ENCODE measurements at regions not wholly inside any gene's neighbourhood (a gene's known extent, or its start where the extent isn't known, plus 50 kb on each side); places are given as distances from the start of the nearest gene placed in this dataset.

DNA sequence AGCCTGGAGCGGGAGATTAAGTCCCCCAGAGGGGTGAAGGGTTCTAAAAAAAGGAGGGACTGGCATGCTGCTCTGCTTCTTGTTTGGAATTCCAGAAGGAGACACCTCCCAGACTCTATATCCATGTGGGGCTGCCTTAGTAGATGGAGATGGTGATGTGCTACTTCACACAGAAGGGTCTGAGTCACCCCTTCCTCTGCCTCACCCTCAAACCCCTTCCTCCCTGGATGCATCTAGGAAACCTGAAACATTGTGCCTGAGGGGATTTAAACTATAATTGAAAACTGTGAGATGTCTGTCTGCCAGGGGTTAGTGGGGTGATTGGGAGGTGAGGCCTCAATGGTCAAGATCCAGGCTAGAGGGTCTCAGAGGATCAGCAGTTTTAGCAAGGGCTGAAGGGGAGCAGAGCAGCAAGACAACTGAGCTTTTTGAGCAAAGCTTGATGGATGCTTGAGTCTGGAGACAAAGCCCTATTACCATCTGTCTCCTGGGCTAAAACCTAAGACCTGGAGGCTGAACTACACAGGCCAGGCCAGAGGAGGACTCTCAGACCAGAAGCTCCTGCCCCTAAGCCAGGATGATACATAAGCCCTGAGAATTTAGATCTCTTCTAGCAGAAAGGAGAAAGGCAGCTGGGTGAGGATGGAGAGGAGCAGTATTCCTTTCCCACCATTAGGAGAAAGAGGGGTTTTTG is 314.7 kb upstream of the ATP2B1 start:
- Mint-ChIP-seq H3K4me3 (ENCODE audit: low read depth, unreplicated experiment) (no peak overlapping the region), H3K27ac (ENCODE audit: unreplicated experiment) (no peak overlapping the region), H3K27me3 (ENCODE audit: unreplicated experiment) (no peaks in the 10 kb centered on the region), H3K9me3 (ENCODE audit: low read depth, unreplicated experiment) (no peaks in the 10 kb centered on the region), H3K4me1 (ENCODE audit: low read depth, unreplicated experiment) (peaks cover 8% of the 10 kb centered on the region), H3K36me3 (ENCODE audit: insufficient read depth, unreplicated experiment) (no peaks in the 10 kb centered on the region)
- TF ChIP-seq, protein P1, sequence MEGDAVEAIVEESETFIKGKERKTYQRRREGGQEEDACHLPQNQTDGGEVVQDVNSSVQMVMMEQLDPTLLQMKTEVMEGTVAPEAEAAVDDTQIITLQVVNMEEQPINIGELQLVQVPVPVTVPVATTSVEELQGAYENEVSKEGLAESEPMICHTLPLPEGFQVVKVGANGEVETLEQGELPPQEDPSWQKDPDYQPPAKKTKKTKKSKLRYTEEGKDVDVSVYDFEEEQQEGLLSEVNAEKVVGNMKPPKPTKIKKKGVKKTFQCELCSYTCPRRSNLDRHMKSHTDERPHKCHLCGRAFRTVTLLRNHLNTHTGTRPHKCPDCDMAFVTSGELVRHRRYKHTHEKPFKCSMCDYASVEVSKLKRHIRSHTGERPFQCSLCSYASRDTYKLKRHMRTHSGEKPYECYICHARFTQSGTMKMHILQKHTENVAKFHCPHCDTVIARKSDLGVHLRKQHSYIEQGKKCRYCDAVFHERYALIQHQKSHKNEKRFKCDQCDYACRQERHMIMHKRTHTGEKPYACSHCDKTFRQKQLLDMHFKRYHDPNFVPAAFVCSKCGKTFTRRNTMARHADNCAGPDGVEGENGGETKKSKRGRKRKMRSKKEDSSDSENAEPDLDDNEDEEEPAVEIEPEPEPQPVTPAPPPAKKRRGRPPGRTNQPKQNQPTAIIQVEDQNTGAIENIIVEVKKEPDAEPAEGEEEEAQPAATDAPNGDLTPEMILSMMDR (IDR thresholded peaks at IDR 0.05; ENCODE audit: unreplicated experiment), result no peak
- no peak for DNase-seq
- intact Hi-C loops (cut with micrococcal nuclease; ENCODE audit: unreplicated experiment), result no loop called here
- BruUV-seq (replicated peaks), result no TSS peak
- CTCF ChIA-PET, result interaction anchor here (0.6 kb wide), 1 partner anchor 46 kb away, joined by 3 read pairs; no protein-coding TSS in a partner anchor

DNA sequence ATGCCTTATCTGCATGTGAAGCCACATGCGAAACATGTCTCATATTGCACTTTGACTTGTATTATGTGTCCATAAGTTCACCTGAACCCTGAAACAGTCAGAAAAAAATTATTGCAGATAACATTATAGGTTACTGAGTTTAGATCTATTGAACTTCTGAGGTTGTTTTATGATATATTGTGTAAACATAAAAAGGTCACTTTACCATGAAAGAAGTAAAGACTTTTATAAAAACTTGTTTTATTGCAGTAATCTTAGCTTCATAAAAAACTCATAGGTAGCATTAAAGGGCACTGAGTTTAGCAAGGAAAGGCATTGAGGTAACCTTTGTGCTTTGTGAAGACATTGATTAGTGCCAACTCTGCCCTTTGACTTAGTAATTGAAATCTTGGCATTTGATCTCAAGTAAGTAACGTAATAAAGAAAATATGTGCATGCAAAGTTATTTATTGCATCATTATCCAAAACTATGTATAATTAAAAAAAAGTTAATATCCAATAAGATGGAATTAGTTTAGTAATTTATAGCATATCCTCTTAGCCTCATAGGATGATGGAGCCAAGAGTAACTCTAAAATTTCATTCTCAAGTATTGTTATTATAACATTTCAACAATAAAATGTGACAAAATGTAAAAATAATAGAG is 313.3 kb upstream of the ATP2B1 start:
- Mint-ChIP-seq H3K9me3 (ENCODE audit: low read depth, unreplicated experiment) (no peaks in the 10 kb centered on the region), H3K27me3 (ENCODE audit: unreplicated experiment) (no peaks in the 10 kb centered on the region), H3K36me3 (ENCODE audit: insufficient read depth, unreplicated experiment) (no peaks in the 10 kb centered on the region), H3K27ac (ENCODE audit: unreplicated experiment) (no peak overlapping the region), H3K4me1 (ENCODE audit: low read depth, unreplicated experiment) (peaks cover 8% of the 10 kb centered on the region), H3K4me3 (ENCODE audit: low read depth, unreplicated experiment) (no peak overlapping the region)
- TF ChIP-seq, protein P1 (IDR thresholded peaks at IDR 0.05; ENCODE audit: unreplicated experiment), result no peak
- CTCF ChIA-PET, result no interaction called here
- no TSS peak for BruUV-seq (replicated peaks)
- DNase-seq, result no peak
- intact Hi-C loops (cut with micrococcal nuclease; ENCODE audit: unreplicated experiment), result no loop called here

DNA sequence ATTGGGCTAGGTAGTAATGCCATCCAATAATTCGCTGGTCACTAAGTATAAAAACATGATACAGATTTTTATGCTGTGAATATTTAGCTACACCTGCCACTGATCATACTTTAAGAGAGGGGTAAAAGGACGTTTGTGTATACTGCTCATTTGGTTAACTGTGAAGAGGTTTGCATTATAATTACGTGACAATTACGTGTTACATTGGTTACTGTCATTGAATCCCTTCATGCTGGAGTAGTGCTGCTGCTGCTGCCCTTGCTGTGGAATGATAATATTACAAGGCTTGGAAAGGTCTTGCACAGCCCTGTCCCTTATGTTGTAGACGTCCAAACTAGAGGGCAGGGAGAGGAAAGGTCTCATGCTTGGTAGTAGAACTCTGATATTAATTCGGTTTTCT is 312.2 kb upstream of the ATP2B1 start:
- Mint-ChIP-seq H3K4me1 (ENCODE audit: low read depth, unreplicated experiment) (peaks cover 8% of the 10 kb centered on the region), H3K4me3 (ENCODE audit: low read depth, unreplicated experiment) (no peak overlapping the region), H3K36me3 (ENCODE audit: insufficient read depth, unreplicated experiment) (no peaks in the 10 kb centered on the region), H3K27me3 (ENCODE audit: unreplicated experiment) (no peaks in the 10 kb centered on the region), H3K9me3 (ENCODE audit: low read depth, unreplicated experiment) (no peaks in the 10 kb centered on the region), H3K27ac (ENCODE audit: unreplicated experiment) (no peak overlapping the region)
- DNase-seq, result no peak
- intact Hi-C loops (cut with micrococcal nuclease; ENCODE audit: unreplicated experiment), result no loop called here
- TF ChIP-seq, protein P1 (IDR thresholded peaks at IDR 0.05; ENCODE audit: unreplicated experiment), result no peak
- CTCF ChIA-PET, result interaction anchor here (0.6 kb wide), 1 partner anchor 205 kb away, joined by 4 read pairs; no protein-coding TSS in a partner anchor
- no TSS peak for BruUV-seq (replicated peaks)

DNA sequence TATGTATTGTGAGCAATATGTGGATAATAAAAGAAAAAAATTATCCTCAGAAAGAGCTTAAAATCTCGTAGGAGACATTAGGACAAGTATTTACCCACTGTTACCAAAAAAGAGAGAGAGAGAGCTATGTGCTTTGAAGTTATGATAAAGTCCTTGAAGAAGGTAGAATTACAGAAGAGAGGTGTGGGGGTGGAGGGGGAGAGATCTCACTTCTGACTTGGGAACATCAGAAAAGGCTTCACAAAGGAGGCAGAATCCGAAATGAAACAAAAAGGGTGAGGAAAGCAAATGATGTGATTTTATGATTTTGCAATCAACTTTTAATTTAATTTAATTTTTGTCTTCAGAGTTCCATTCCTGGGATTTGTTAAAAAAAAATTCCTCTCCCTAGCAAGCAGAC is 311.8 kb upstream of the ATP2B1 start:
- no TSS peak for BruUV-seq (replicated peaks)
- intact Hi-C loops (cut with micrococcal nuclease; ENCODE audit: unreplicated experiment), result no loop called here
- TF ChIP-seq, protein P1 (IDR thresholded peaks at IDR 0.05; ENCODE audit: unreplicated experiment), result no peak
- no peaks in the 10 kb centered on the region for H3K9me3 Mint-ChIP-seq (ENCODE audit: low read depth, unreplicated experiment)
- DNase-seq, result no peak
- H3K27me3 Mint-ChIP-seq (ENCODE audit: unreplicated experiment), result no peaks in the 10 kb centered on the region
- CTCF ChIA-PET, result no interaction called here
- H3K27ac Mint-ChIP-seq (ENCODE audit: unreplicated experiment), result no peak overlapping the region
- H3K36me3 Mint-ChIP-seq (ENCODE audit: insufficient read depth, unreplicated experiment), result no peaks in the 10 kb centered on the region
- peaks cover 8% of the 10 kb centered on the region for H3K4me1 Mint-ChIP-seq (ENCODE audit: low read depth, unreplicated experiment)
- no peak overlapping the region for H3K4me3 Mint-ChIP-seq (ENCODE audit: low read depth, unreplicated experiment)
